ENCODE measurements at regions not wholly inside any gene's neighbourhood (a gene's known extent, or its start where the extent isn't known, plus 50 kb on each side); places are given as distances from the start of the nearest gene placed in this dataset.

GRCh38 chr12:97778111-97778510 lies 315.5 kb downstream of the RMST start:
- Histone ChIP-seq H3K9me2 (ENCODE audit: insufficient read depth, low read length) (no peaks in the 10 kb centered on the region), H3K27me3 (ENCODE audit: insufficient read depth, low read depth, low read length) (no peaks in the 10 kb centered on the region), H3K4me3 (ENCODE audit: low read length) (no peak overlapping the region), H3F3A (ENCODE audit: insufficient read depth, low read length, poor library complexity, severe bottlenecking) (no peaks in the 10 kb centered on the region), H3K9ac (ENCODE audit: low read length) (no peak overlapping the region), H3K79me2 (replicated peaks; ENCODE audit: insufficient read depth, low read length) (no peaks in the 10 kb centered on the region), H2AFZ (ENCODE audit: low read depth, low read length) (no peak overlapping the region), H3K9me3 (ENCODE audit: low read length) (peaks cover 3% of the 10 kb centered on the region), H3K27ac (ENCODE audit: low read length) (no peak overlapping the region), H3K4me2 (ENCODE audit: low read length) (no peak overlapping the region), H3K36me3 (ENCODE audit: insufficient read depth, low read length) (no peaks in the 10 kb centered on the region), H4K20me1 (ENCODE audit: insufficient read depth) (no peaks in the 10 kb centered on the region)
- TF ChIP-seq, protein P1, sequence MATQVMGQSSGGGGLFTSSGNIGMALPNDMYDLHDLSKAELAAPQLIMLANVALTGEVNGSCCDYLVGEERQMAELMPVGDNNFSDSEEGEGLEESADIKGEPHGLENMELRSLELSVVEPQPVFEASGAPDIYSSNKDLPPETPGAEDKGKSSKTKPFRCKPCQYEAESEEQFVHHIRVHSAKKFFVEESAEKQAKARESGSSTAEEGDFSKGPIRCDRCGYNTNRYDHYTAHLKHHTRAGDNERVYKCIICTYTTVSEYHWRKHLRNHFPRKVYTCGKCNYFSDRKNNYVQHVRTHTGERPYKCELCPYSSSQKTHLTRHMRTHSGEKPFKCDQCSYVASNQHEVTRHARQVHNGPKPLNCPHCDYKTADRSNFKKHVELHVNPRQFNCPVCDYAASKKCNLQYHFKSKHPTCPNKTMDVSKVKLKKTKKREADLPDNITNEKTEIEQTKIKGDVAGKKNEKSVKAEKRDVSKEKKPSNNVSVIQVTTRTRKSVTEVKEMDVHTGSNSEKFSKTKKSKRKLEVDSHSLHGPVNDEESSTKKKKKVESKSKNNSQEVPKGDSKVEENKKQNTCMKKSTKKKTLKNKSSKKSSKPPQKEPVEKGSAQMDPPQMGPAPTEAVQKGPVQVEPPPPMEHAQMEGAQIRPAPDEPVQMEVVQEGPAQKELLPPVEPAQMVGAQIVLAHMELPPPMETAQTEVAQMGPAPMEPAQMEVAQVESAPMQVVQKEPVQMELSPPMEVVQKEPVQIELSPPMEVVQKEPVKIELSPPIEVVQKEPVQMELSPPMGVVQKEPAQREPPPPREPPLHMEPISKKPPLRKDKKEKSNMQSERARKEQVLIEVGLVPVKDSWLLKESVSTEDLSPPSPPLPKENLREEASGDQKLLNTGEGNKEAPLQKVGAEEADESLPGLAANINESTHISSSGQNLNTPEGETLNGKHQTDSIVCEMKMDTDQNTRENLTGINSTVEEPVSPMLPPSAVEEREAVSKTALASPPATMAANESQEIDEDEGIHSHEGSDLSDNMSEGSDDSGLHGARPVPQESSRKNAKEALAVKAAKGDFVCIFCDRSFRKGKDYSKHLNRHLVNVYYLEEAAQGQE (IDR thresholded peaks at IDR 0.05; ENCODE audit: borderline replicate concordance) = no peak
- TF ChIP-seq MXI1 (conservative IDR thresholded peaks at IDR 0.05; ENCODE audit: poor library complexity, severe bottlenecking) = no peak
- no peak for TF ChIP-seq EP300 (conservative IDR thresholded peaks at IDR 0.05; ENCODE audit: poor library complexity, severe bottlenecking)
- no peak for TF ChIP-seq TAF1 (IDR thresholded peaks at IDR 0.05; ENCODE audit: low read depth)
- TF ChIP-seq RAD21 (conservative IDR thresholded peaks at IDR 0.05) = no peak
- no peak for TF ChIP-seq EZH2 (IDR thresholded peaks at IDR 0.05; ENCODE audit: borderline replicate concordance, insufficient read depth, low read length, poor library complexity, severe bottlenecking)
- TF ChIP-seq CTCF (IDR thresholded peaks at IDR 0.05; ENCODE audit: poor library complexity, severe bottlenecking) = no peak
- TF ChIP-seq POLR2AphosphoS5 (IDR thresholded peaks at IDR 0.05) = no peak
- TF ChIP-seq SMC3 (conservative IDR thresholded peaks at IDR 0.05; ENCODE audit: poor library complexity) = no peak

DNA sequence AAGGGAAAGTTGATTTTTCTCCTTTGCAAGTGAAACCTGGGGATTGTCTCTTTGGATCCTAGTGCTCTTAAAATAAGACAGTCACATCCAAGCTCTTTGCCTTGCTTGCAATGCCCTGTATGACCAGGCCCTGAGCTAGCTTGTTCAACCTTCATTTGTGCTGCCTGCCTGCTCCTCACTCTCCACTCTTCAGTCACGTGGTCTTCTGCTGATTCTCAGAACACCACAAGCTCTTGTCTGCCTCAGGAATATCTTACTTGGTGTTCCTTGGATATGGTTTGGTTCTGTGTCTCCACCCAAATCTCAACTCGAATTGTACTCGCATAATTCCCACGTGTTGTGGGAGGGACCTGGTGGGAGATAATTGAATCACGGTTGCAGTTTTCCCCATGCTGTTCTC lies 318.7 kb downstream of the RMST start:
- Histone ChIP-seq H4K20me1 (ENCODE audit: insufficient read depth) (no peaks in the 10 kb centered on the region), H3K9me3 (ENCODE audit: low read length) (no peaks in the 10 kb centered on the region), H3K27me3 (ENCODE audit: insufficient read depth, low read depth, low read length) (no peaks in the 10 kb centered on the region), H3K36me3 (ENCODE audit: insufficient read depth, low read length) (no peaks in the 10 kb centered on the region), H3K79me2 (replicated peaks; ENCODE audit: insufficient read depth, low read length) (no peaks in the 10 kb centered on the region), H3K4me2 (ENCODE audit: low read length) (no peak overlapping the region), H2AFZ (ENCODE audit: low read depth, low read length) (no peak overlapping the region), H3K9me2 (ENCODE audit: insufficient read depth, low read length) (no peaks in the 10 kb centered on the region), H3K9ac (ENCODE audit: low read length) (no peak overlapping the region), H3F3A (ENCODE audit: insufficient read depth, low read length, poor library complexity, severe bottlenecking) (no peaks in the 10 kb centered on the region), H3K4me3 (ENCODE audit: low read length) (no peak overlapping the region), H3K27ac (ENCODE audit: low read length) (no peak overlapping the region)
- TF ChIP-seq SMC3 (conservative IDR thresholded peaks at IDR 0.05; ENCODE audit: poor library complexity) (no peak), CTCF (IDR thresholded peaks at IDR 0.05; ENCODE audit: poor library complexity, severe bottlenecking) (no peak), EP300 (conservative IDR thresholded peaks at IDR 0.05; ENCODE audit: poor library complexity, severe bottlenecking) (no peak), POLR2AphosphoS5 (IDR thresholded peaks at IDR 0.05) (no peak), MXI1 (conservative IDR thresholded peaks at IDR 0.05; ENCODE audit: poor library complexity, severe bottlenecking) (no peak), EZH2 (IDR thresholded peaks at IDR 0.05; ENCODE audit: borderline replicate concordance, insufficient read depth, low read length, poor library complexity, severe bottlenecking) (no peak), TAF1 (IDR thresholded peaks at IDR 0.05; ENCODE audit: low read depth) (no peak), RAD21 (conservative IDR thresholded peaks at IDR 0.05) (no peak)
- TF ChIP-seq, protein P1 (IDR thresholded peaks at IDR 0.05; ENCODE audit: borderline replicate concordance) = no peak

Measured in neural cell (in vitro differentiated cells).